ENCODE measurements at regions not wholly inside any gene's neighbourhood (a gene's known extent, or its start where the extent isn't known, plus 50 kb on each side); places are given as distances from the start of the nearest gene placed in this dataset.
A peak's percentile ranks its signal among the peaks of the same experiment; 100 is the strongest.
"Not testable (repeated sequence)": the region's sequence is repeated elsewhere in the genome, so short reads cannot be mapped to it uniquely, and the experiment has no call there.

- ChIA-PET CTCF (interaction anchor here (0.8 to 2.2 kb wide), 11 partner anchors 10 to 576 kb away, joined by 3 to 11 read pairs (median 4); no protein-coding TSS in a partner anchor), POLR2A (no interaction called here)
- peak; percentile 20 for DNase-seq (ENCODE audit: extremely low spot score)
- no peak for TF ChIP-seq CTCF (IDR thresholded peaks at IDR 0.05; ENCODE audit: control extremely low read depth, extremely low read depth, low read depth, missing control alignments)
Measured at GRCh38 chr3:34107669-34108068, 309.2 kb downstream of the PDCD6IP start.

GRCh38 chr3:34109021-34109420, 310.6 kb downstream of the PDCD6IP start:
- ChIA-PET POLR2A (no interaction called here), CTCF (interaction anchor here (0.8 to 2.0 kb wide), 5 partner anchors 12 to 575 kb away, joined by 3 to 6 read pairs (median 4); no protein-coding TSS in a partner anchor)
- no peak for TF ChIP-seq CTCF (IDR thresholded peaks at IDR 0.05; ENCODE audit: control extremely low read depth, extremely low read depth, low read depth, missing control alignments)
- DNase-seq (ENCODE audit: extremely low spot score), result no peak

DNA sequence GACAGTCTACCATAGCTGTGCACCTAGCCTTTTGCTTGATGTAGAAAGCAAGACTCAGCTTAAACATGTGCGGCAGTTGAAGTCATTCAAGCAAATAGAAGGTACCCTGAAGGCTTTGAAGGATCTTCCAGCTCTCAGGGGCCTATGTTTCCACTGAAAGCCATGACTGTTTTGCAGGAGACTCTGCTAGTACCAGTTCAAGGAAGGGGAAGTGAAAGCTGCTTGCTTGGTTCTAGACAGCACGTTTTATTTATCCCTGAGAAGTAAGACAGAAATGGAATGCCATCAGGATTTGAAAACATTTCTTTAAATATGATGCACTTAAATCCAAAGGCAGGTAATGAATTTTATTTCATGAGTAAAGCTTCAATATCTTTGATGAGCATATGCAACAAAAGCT, 311.4 kb downstream of the PDCD6IP start:
- TF ChIP-seq CTCF (IDR thresholded peaks at IDR 0.05; ENCODE audit: control extremely low read depth, extremely low read depth, low read depth, missing control alignments), result no peak
- ChIA-PET POLR2A (no interaction called here), CTCF (interaction anchor here (1.0 to 1.7 kb wide), 4 partner anchors 17 to 574 kb away, joined by 3 to 6 read pairs (median 4); no protein-coding TSS in a partner anchor)
- peak; percentile 16 for DNase-seq (ENCODE audit: extremely low spot score)

- DNase-seq (ENCODE audit: extremely low spot score), result no peak
- TF ChIP-seq CTCF (IDR thresholded peaks at IDR 0.05; ENCODE audit: control extremely low read depth, extremely low read depth, low read depth, missing control alignments), result no peak
- POLR2A ChIA-PET, result no interaction called here
- CTCF ChIA-PET, result no interaction called here
Measured at GRCh38 chr3:34111361-34111760, 312.9 kb downstream of the PDCD6IP start.

- POLR2A ChIA-PET; DNase-seq (ENCODE audit: extremely low spot score); CTCF ChIA-PET: not testable (repeated sequence)
Measured at GRCh38 chr3:34112261-34112660, 313.8 kb downstream of the PDCD6IP start.

DNA sequence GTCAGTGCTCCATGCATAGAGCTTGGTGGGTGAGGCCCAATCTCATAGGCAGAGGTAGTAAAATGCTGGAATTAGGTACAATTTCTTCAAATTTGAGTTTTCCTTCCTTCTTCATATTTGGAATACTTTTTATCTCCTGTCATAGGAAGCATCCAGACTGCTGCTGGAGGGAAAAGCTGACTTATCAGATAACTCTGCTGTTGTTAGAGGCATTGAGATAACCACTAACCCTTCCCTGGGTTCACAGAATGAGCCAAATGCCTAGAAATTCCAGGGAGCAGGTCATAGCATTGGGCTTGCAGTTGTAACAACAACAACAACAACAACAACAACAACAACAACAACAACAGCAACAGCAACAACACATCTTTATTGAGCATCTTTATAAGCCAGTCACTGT, 332.7 kb downstream of the PDCD6IP start:
- no peak for DNase-seq (ENCODE audit: extremely low spot score)
- no peak for TF ChIP-seq CTCF (IDR thresholded peaks at IDR 0.05; ENCODE audit: control extremely low read depth, extremely low read depth, low read depth, missing control alignments)
- CTCF ChIA-PET, result no interaction called here
- POLR2A ChIA-PET, result no interaction called here

- ChIA-PET POLR2A (no interaction called here), CTCF (no interaction called here)
- DNase-seq (ENCODE audit: extremely low spot score), result no peak
- no peak for TF ChIP-seq CTCF (IDR thresholded peaks at IDR 0.05; ENCODE audit: control extremely low read depth, extremely low read depth, low read depth, missing control alignments)
Measured at GRCh38 chr3:34132069-34132692, 333.8 kb downstream of the PDCD6IP start.
